ENCODE measurements at regions not wholly inside any gene's neighbourhood (a gene's known extent, or its start where the extent isn't known, plus 50 kb on each side); places are given as distances from the start of the nearest gene placed in this dataset.
"Not testable (repeated sequence)": the region's sequence is repeated elsewhere in the genome, so short reads cannot be mapped to it uniquely, and the experiment has no call there.

- Histone ChIP-seq H2AFZ (ENCODE audit: control insufficient read depth, low read depth, low read length) (no peak overlapping the region), H3K4me2 (ENCODE audit: control insufficient read depth, insufficient read depth) (no peak overlapping the region), H3K36me3 (ENCODE audit: control insufficient read depth in 2 of 2, insufficient read depth in 2 of 2, low read length in 1 of 2) (no peaks in the 10 kb centered on the region), H3K9ac (ENCODE audit: control insufficient read depth, insufficient read depth, low read length) (no peak overlapping the region), H4K20me1 (ENCODE audit: control insufficient read depth, insufficient read depth) (no peaks in the 10 kb centered on the region), H3K27me3 (replicated peaks in 1 of 2; ENCODE audit: control insufficient read depth in 2 of 2, insufficient read depth in 2 of 2, low read length in 1 of 2) (no peaks in the 10 kb centered on the region), H3K4me3 (no peak overlapping the region), H3K27ac (ENCODE audit: control insufficient read depth, insufficient read depth) (no peak overlapping the region), H3K79me2 (ENCODE audit: control insufficient read depth, insufficient read depth, low read length) (no peaks in the 10 kb centered on the region), H3K4me1 (ENCODE audit: control insufficient read depth, insufficient read depth, low read length) (no peaks in the 10 kb centered on the region), H3K9me3 (replicated peaks; ENCODE audit: control insufficient read depth, insufficient read depth, low read length) (no peaks in the 10 kb centered on the region; the same call in 2 of the 3 replicates)
- no TSS peak for BruUV-seq (replicated peaks)
- ChIA-PET CTCF (no interaction called here), POLR2A (no interaction called here), SMC1A (ENCODE audit: uncharacterized antibody, unreplicated experiment) (no interaction called here), RAD21 (ENCODE audit: unreplicated experiment) (no interaction called here)
- intact Hi-C loops (cut with micrococcal nuclease; ENCODE audit: unreplicated experiment) (no loop called here), in situ Hi-C loops (cut with MboI) (no loop called here)
- 80% methylated on average over 13 of the region's 13 CpGs for WGBS (ENCODE audit: insufficient coverage, insufficient replicate concordance, low lambda C conversion rate, missing lambda C conversion rate)
- FAIRE-seq (no peak), DNase-seq (ENCODE audit: low read depth, low spot score) (no peak), ATAC-seq (no peak)
- TF ChIP-seq CHD1 (IDR thresholded peaks at IDR 0.05; ENCODE audit: low read depth, low read length) (no peak), MXI1 (IDR thresholded peaks at IDR 0.05; ENCODE audit: low read depth, low read length) (no peak), CBX5 (IDR thresholded peaks at IDR 0.05; ENCODE audit: low read depth) (no peak), SPI1 (IDR thresholded peaks at IDR 0.05; ENCODE audit: borderline replicate concordance, insufficient read depth, low read depth, low read length) (no peak)
These were observed 200.7 kb upstream of the KLF8 start for GRCh38 chrX:56031409-56031808.

- ChIA-PET SMC1A (ENCODE audit: uncharacterized antibody, unreplicated experiment) (no interaction called here), RAD21 (ENCODE audit: unreplicated experiment) (no interaction called here), POLR2A (no interaction called here), CTCF (no interaction called here)
- intact Hi-C loops (cut with micrococcal nuclease; ENCODE audit: unreplicated experiment), result no loop called here
- H3K9me3 ChIP-seq (replicated peaks; ENCODE audit: control insufficient read depth, insufficient read depth, low read length), result peaks cover 2% of the 10 kb centered on the region; the same call in 1 of the 3 replicates
- no peaks in the 10 kb centered on the region for H3K4me1 ChIP-seq (ENCODE audit: control insufficient read depth, insufficient read depth, low read length)
- in situ Hi-C loops (cut with MboI), result no loop called here
- no peak for TF ChIP-seq EED (IDR thresholded peaks at IDR 0.05; ENCODE audit: low read depth)
- no peak for TF ChIP-seq HDGF (IDR thresholded peaks at IDR 0.05)
- no peaks in the 10 kb centered on the region for H3K36me3 ChIP-seq (ENCODE audit: control insufficient read depth in 2 of 2, insufficient read depth in 2 of 2, low read length in 1 of 2)
- H3K9ac ChIP-seq (ENCODE audit: control insufficient read depth, insufficient read depth, low read length), result no peak overlapping the region
- no peaks in the 10 kb centered on the region for H3K79me2 ChIP-seq (ENCODE audit: control insufficient read depth, insufficient read depth, low read length)
- no peak for ATAC-seq
- no peaks in the 10 kb centered on the region for H3K27me3 ChIP-seq (replicated peaks in 1 of 2; ENCODE audit: control insufficient read depth in 2 of 2, insufficient read depth in 2 of 2, low read length in 1 of 2)
- 25% methylated on average over 2 of the region's 2 CpGs for WGBS (ENCODE audit: insufficient coverage, insufficient replicate concordance, low lambda C conversion rate, missing lambda C conversion rate)
- H3K4me3 ChIP-seq, result no peak overlapping the region
- DNase-seq (ENCODE audit: low read depth, low spot score), result no peak
- no peak for FAIRE-seq
- no peak overlapping the region for H3K4me2 ChIP-seq (ENCODE audit: control insufficient read depth, insufficient read depth)
- no peak overlapping the region for H2AFZ ChIP-seq (ENCODE audit: control insufficient read depth, low read depth, low read length)
- H4K20me1 ChIP-seq (ENCODE audit: control insufficient read depth, insufficient read depth), result no peaks in the 10 kb centered on the region
- BruUV-seq (replicated peaks), result no TSS peak
- H3K27ac ChIP-seq (ENCODE audit: control insufficient read depth, insufficient read depth), result no peak overlapping the region
These were observed 198.5 kb upstream of the KLF8 start for GRCh38 chrX:56033495-56034180.

- H3K9ac ChIP-seq (ENCODE audit: control insufficient read depth, insufficient read depth, low read length); H3K9me3 ChIP-seq (replicated peaks; ENCODE audit: control insufficient read depth, insufficient read depth, low read length); H3K79me2 ChIP-seq (ENCODE audit: control insufficient read depth, insufficient read depth, low read length); RAD21 ChIA-PET (ENCODE audit: unreplicated experiment); POLR2A ChIA-PET; in situ Hi-C loops (cut with MboI); H2AFZ ChIP-seq (ENCODE audit: control insufficient read depth, low read depth, low read length); H3K4me3 ChIP-seq; intact Hi-C loops (cut with micrococcal nuclease; ENCODE audit: unreplicated experiment); CTCF ChIA-PET; DNase-seq (ENCODE audit: low read depth, low spot score); H3K4me2 ChIP-seq (ENCODE audit: control insufficient read depth, insufficient read depth); H4K20me1 ChIP-seq (ENCODE audit: control insufficient read depth, insufficient read depth); H3K27me3 ChIP-seq (replicated peaks in 1 of 2; ENCODE audit: control insufficient read depth in 2 of 2, insufficient read depth in 2 of 2, low read length in 1 of 2); H3K27ac ChIP-seq (ENCODE audit: control insufficient read depth, insufficient read depth); ATAC-seq; H3K36me3 ChIP-seq (ENCODE audit: control insufficient read depth in 2 of 2, insufficient read depth in 2 of 2, low read length in 1 of 2); SMC1A ChIA-PET (ENCODE audit: uncharacterized antibody, unreplicated experiment); FAIRE-seq; BruUV-seq (replicated peaks); H3K4me1 ChIP-seq (ENCODE audit: control insufficient read depth, insufficient read depth, low read length): not testable (repeated sequence)
- WGBS (ENCODE audit: insufficient coverage, insufficient replicate concordance, low lambda C conversion rate, missing lambda C conversion rate), result 70% methylated on average over 22 of the region's 22 CpGs
These were observed 179.4 kb upstream of the KLF8 start for GRCh38 chrX:56052673-56053330.

Data from GM12878 (cell line).